HepG2 (cell line): ENCODE measurements at regions not wholly inside any gene's neighbourhood (a gene's known extent, or its start where the extent isn't known, plus 50 kb on each side); places are given as distances from the start of the nearest gene placed in this dataset.

Experiments used
- ATAC-seq: fragments of 200-7000 bp; cut with Tn5 transposase; 3 replicates; pipeline ENCODE4 v1.9.1; 2020; ENCODE audit warnings: mild to moderate bottlenecking, moderate library complexity
- BruUV-seq: library from RNA; stranded (reverse); fragments of 400-500 nt; replicated peaks from 2 replicates; lab custom pipeline; 2021; lab: Mats Ljungman, UMichigan
- CTCF ChIA-PET: fragments of 300-600 bp; formaldehyde crosslinking; extraction: SDS; loops from one replicate; lab custom pipeline; 2021; ENCODE audit warnings: low total read pairs, inconsistent platforms, low intra/inter-chr PET ratio; lab: Yijun Ruan, JAX
- POLR2A ChIA-PET: fragments of 350-600 bp; sonication (Branson Sonifier 250); formaldehyde crosslinking; loops from one replicate; lab custom pipeline; 2020; ENCODE audit warnings: antibody characterized with exemption, inconsistent platforms; lab: Yijun Ruan, JAX
- DNase-seq: peaks from one replicate; pipeline ENCODE4 v3.0.0-alpha.2; 2015; ENCODE audit warnings: low spot score
- FAIRE-seq: peaks from 3 replicates; lab custom pipeline; 2011; peaks lifted over from hg19 to GRCh38; lab: Jason Lieb, UNC
- H2AFZ ChIP-seq: one replicate; pipeline ENCODE4 v1.6.1; 2011; ENCODE audit warnings: low read length, inconsistent platforms
- H3K27ac ChIP-seq: fragments of 300-600 bp; 3 replicates; pipeline ENCODE4 v1.8.0; 2011; ENCODE audit warnings: mixed run types, mild to moderate bottlenecking, mixed read lengths, low read length, inconsistent platforms; ENCODE audit not compliant: insufficient read depth; ENCODE audit errors: extremely low read length
- H3K27me3 ChIP-seq, 2 experiments: fragments of 200-600 bp in 1 of 2; 2 replicates in 1 of 2; 3 replicates in 1 of 2; pipeline versions ENCODE4 v1.6.0 to v1.8.0; 2011; ENCODE audit warnings: low read length in 2 of 2, mild to moderate bottlenecking in 2 of 2, moderate library complexity in 2 of 2, inconsistent platforms in 1 of 2; ENCODE audit not compliant: insufficient read depth in 2 of 2, control insufficient read depth in 1 of 2
- H3K36me3 ChIP-seq, 2 experiments: fragments of 200-600 bp in 1 of 2; replicated peaks in 1 of 2; 2 replicates in 1 of 2; 3 replicates in 1 of 2; pipeline versions ENCODE4 v1.5.1 to v1.8.0; 2011; ENCODE audit warnings: low read length in 2 of 2, inconsistent platforms in 1 of 2; ENCODE audit not compliant: insufficient read depth in 2 of 2, control insufficient read depth in 1 of 2
- H3K4me1 ChIP-seq: 2 replicates; pipeline ENCODE4 v1.5.1; 2012; ENCODE audit warnings: low read length, inconsistent platforms; ENCODE audit not compliant: insufficient read depth
- H3K4me2 ChIP-seq: 2 replicates; pipeline ENCODE4 v1.6.0; 2011; ENCODE audit warnings: low read depth, low read length, inconsistent platforms
- H3K4me3 ChIP-seq, 3 experiments: fragments of 200-600 bp in 1 of 3; sonication (generic), shearing (Covaris generic) in 1 of 3; replicated peaks in 1 of 3; 2 replicates each; pipeline ENCODE4 v1.5.1; 2011 to 2016; ENCODE audit warnings: low read length in 3 of 3, inconsistent platforms in 2 of 3, low read depth in 2 of 3, mild to moderate bottlenecking in 2 of 3, control low read depth in 1 of 3, mixed read lengths in 1 of 3; ENCODE audit not compliant: insufficient read depth in 1 of 3
- H3K79me2 ChIP-seq: one replicate; pipeline ENCODE4 v1.6.1; 2011; ENCODE audit warnings: low read length, inconsistent platforms; ENCODE audit not compliant: insufficient read depth
- H3K9ac ChIP-seq: 2 replicates; pipeline ENCODE4 v1.6.0; 2011; ENCODE audit warnings: mild to moderate bottlenecking, low read depth, low read length, inconsistent platforms; ENCODE audit not compliant: insufficient read depth
- H3K9me3 ChIP-seq: 2 replicates; pipeline ENCODE4 v1.5.1; 2012; ENCODE audit warnings: mild to moderate bottlenecking, low read length
- H4K20me1 ChIP-seq: 2 replicates; pipeline ENCODE4 v1.6.0; 2011; ENCODE audit warnings: inconsistent platforms, mild to moderate bottlenecking, low read length, moderate library complexity; ENCODE audit not compliant: insufficient read depth
- DZIP1 ChIP-seq: sonication (generic); formaldehyde crosslinking; IDR thresholded peaks from 2 replicates; pipeline ENCODE4 v1.5.0; 2020; ENCODE audit warnings: mild to moderate bottlenecking, missing genetic modification reagents
- ISX ChIP-seq: sonication (generic); formaldehyde crosslinking; conservative IDR thresholded peaks from 2 replicates; pipeline ENCODE4 v1.5.0; 2020; ENCODE audit warnings: missing genetic modification reagents
- MTA3 ChIP-seq: sonication (generic); formaldehyde crosslinking; IDR thresholded peaks from 2 replicates; pipeline ENCODE4 v1.4.0; 2020; ENCODE audit warnings: missing genetic modification reagents
- NFE2 ChIP-seq: sonication (generic); formaldehyde crosslinking; IDR thresholded peaks from 2 replicates; pipeline ENCODE4 v1.4.0; 2020; ENCODE audit warnings: missing genetic modification reagents
- SPEN ChIP-seq: sonication (generic); formaldehyde crosslinking; IDR thresholded peaks from 2 replicates; pipeline ENCODE4 v1.5.1; 2020; ENCODE audit warnings: low read depth, mild to moderate bottlenecking, missing genetic modification reagents
- TFE3 ChIP-seq: IDR thresholded peaks from 2 replicates; pipeline ENCODE4 v1.6.1; 2016
- TRAFD1 ChIP-seq: sonication (generic); formaldehyde crosslinking; IDR thresholded peaks from 2 replicates; pipeline ENCODE4 v1.5.1; 2020; ENCODE audit warnings: missing genetic modification reagents, mild to moderate bottlenecking, borderline replicate concordance
- ZBTB33 ChIP-seq: sonication (generic); formaldehyde crosslinking; IDR thresholded peaks from 2 replicates; pipeline ENCODE4 v1.4.0; 2020; ENCODE audit warnings: missing genetic modification reagents
- ZNF207 ChIP-seq: fragments of 450-650 bp; IDR thresholded peaks from 2 replicates; pipeline ENCODE4 v1.6.1; 2016; ENCODE audit warnings: antibody characterized with exemption, borderline replicate concordance
- ZNF230 ChIP-seq: sonication (generic); formaldehyde crosslinking; IDR thresholded peaks from 2 replicates; pipeline ENCODE4 v1.4.0; 2020; ENCODE audit warnings: mild to moderate bottlenecking, missing genetic modification reagents
- ZNF274 ChIP-seq: sonication (generic); formaldehyde crosslinking; IDR thresholded peaks from 2 replicates; pipeline ENCODE4 v1.5.1; 2020; ENCODE audit warnings: mild to moderate bottlenecking, missing genetic modification reagents
- ZNF317 ChIP-seq: sonication (generic); formaldehyde crosslinking; IDR thresholded peaks from 2 replicates; pipeline ENCODE4 v1.5.0; 2020; ENCODE audit warnings: mild to moderate bottlenecking, missing genetic modification reagents
- ZNF431 ChIP-seq: sonication (generic); formaldehyde crosslinking; IDR thresholded peaks from 2 replicates; pipeline ENCODE4 v1.9.0; 2022; ENCODE audit warnings: missing genetic modification reagents, low read depth, mild to moderate bottlenecking, borderline replicate concordance
- ZNF761 ChIP-seq: sonication (generic); formaldehyde crosslinking; conservative IDR thresholded peaks from 2 replicates; pipeline ENCODE4 v1.4.0; 2020; ENCODE audit warnings: mild to moderate bottlenecking, missing genetic modification reagents
- ZNF879 ChIP-seq: sonication (generic); formaldehyde crosslinking; IDR thresholded peaks from 2 replicates; pipeline ENCODE4 v1.8.1; 2023; ENCODE audit warnings: missing genetic modification reagents
- WGBS: methylation state at CpG from one replicate; pipeline ENCODE4 v1.1.6; 2017; ENCODE audit warnings: low lambda C conversion rate; 5-methylcytosine and 5-hydroxymethylcytosine counted together
- in situ Hi-C: cut with HindIII; loops from 2 replicates; pipeline ENCODE4 v1.10.0; 2017; ENCODE audit warnings: low pct_unique_long_range_greater_than_20kb; ENCODE audit not compliant: extremely low pct_ligation_motif_present
- intact Hi-C: fragments of 100-400 bp; cut with micrococcal nuclease; formaldehyde crosslinking; loops from one replicate; pipeline ENCODE4 v1.10.0; 2022; ENCODE audit not compliant: unreplicated experiment

GRCh38 chr4:171478181-171478580, 335.0 kb upstream of the GALNTL6 start:
- FAIRE-seq (no peak), ATAC-seq (no peak)
- intact Hi-C loops, result no loop called here
- H3K4me1 ChIP-seq, result no peaks in the 10 kb centered on the region
- H3K4me3 ChIP-seq, result no peak overlapping the region
- no peak overlapping the region for H3K4me2 ChIP-seq
- ChIA-PET CTCF (no interaction called here), POLR2A (no interaction called here)
- H3K79me2 ChIP-seq, result no peaks in the 10 kb centered on the region
- H2AFZ ChIP-seq, result no peak overlapping the region
- no peak overlapping the region for H3K9ac ChIP-seq
- no peaks in the 10 kb centered on the region for H3K9me3 ChIP-seq
- TF ChIP-seq ZNF230 (CRISPR knock-in tag) (no peak), TRAFD1 (CRISPR knock-in tag) (no peak), SPEN (CRISPR knock-in tag) (no peak), ISX (CRISPR knock-in tag) (no peak), ZBTB33 (no peak), ZNF761 (CRISPR knock-in tag) (no peak), NFE2 (no peak), ZNF879 (no peak), ZNF207 (no peak), MTA3 (CRISPR knock-in tag) (no peak), ZNF274 (CRISPR knock-in tag) (no peak), ZNF317 (CRISPR knock-in tag) (no peak), TFE3 (CRISPR knock-in tag) (no peak), ZNF431 (CRISPR knock-in tag) (no peak), DZIP1 (CRISPR knock-in tag) (no peak)
- TF ChIP-seq, all 625 proteins: peak for 0
- no peaks in the 10 kb centered on the region for H4K20me1 ChIP-seq
- DNase-seq, result no peak
- H3K27me3 ChIP-seq, result no peaks in the 10 kb centered on the region
- H3K27ac ChIP-seq, result no peak overlapping the region
- no TSS peak for BruUV-seq
- 0% methylated on average over 1 of the region's 1 CpG for WGBS
- in situ Hi-C loops, result no loop called here
- H3K36me3 ChIP-seq, result no peaks in the 10 kb centered on the region
